ENCODE measurements at regions not wholly inside any gene's neighbourhood (a gene's known extent, or its start where the extent isn't known, plus 50 kb on each side); places are given as distances from the start of the nearest gene placed in this dataset.
"Not testable (repeated sequence)": the region's sequence is repeated elsewhere in the genome, so short reads cannot be mapped to it uniquely, and the experiment has no call there.

- DNase-seq: not testable (repeated sequence)
These were observed 50.4 kb upstream of the B3GAT2 start for GRCh38 chr6:71007298-71007697.

GRCh38 chr6:71011871-71012371 is 55.1 kb upstream of the B3GAT2 start:
- DNase-seq: no peak

- DNase-seq: peak; percentile 46
These were observed 56.1 kb upstream of the B3GAT2 start for GRCh38 chr6:71012866-71013469.

- no peak for DNase-seq
These were observed 58.5 kb upstream of the B3GAT2 start for GRCh38 chr6:71015392-71015791.

GRCh38 chr6:71028236-71028876 is 71.5 kb upstream of the B3GAT2 start:
- DNase-seq: no peak

- DNase-seq: no peak
These were observed 72.0 kb upstream of the B3GAT2 start for GRCh38 chr6:71028877-71029252.

GRCh38 chr6:71029555-71029954 is 72.7 kb upstream of the B3GAT2 start:
- no peak for DNase-seq

GRCh38 chr6:71031912-71032311 is 75.1 kb upstream of the B3GAT2 start:
- DNase-seq: no peak

- DNase-seq: no peak
These were observed 76.3 kb upstream of the B3GAT2 start for GRCh38 chr6:71033171-71033570.

GRCh38 chr6:71033890-71034289 is 77.0 kb upstream of the B3GAT2 start:
- DNase-seq: no peak

GRCh38 chr6:71034563-71035345 is 77.9 kb upstream of the B3GAT2 start:
- no peak for DNase-seq

- DNase-seq: no peak
These were observed 79.0 kb upstream of the B3GAT2 start for GRCh38 chr6:71035871-71036270.

- no peak for DNase-seq
These were observed 82.0 kb upstream of the B3GAT2 start for GRCh38 chr6:71038711-71039344.

- no peak for DNase-seq
These were observed 83.2 kb upstream of the B3GAT2 start for GRCh38 chr6:71040043-71040442.

- no peak for DNase-seq
These were observed 84.0 kb upstream of the B3GAT2 start for GRCh38 chr6:71040841-71041240.

- no peak for DNase-seq
These were observed 87.0 kb upstream of the B3GAT2 start for GRCh38 chr6:71043902-71044301.

GRCh38 chr6:71044753-71045152 is 87.9 kb upstream of the B3GAT2 start:
- no peak for DNase-seq

GRCh38 chr6:71045296-71045695 is 88.4 kb upstream of the B3GAT2 start:
- DNase-seq: no peak

GRCh38 chr6:71047417-71047816 is 90.6 kb upstream of the B3GAT2 start:
- DNase-seq: no peak

GRCh38 chr6:71048320-71049164 is 91.7 kb upstream of the B3GAT2 start:
- no peak for DNase-seq

GRCh38 chr6:71049198-71049770 is 92.4 kb upstream of the B3GAT2 start:
- no peak for DNase-seq

GRCh38 chr6:71053475-71053874 is 96.6 kb upstream of the B3GAT2 start:
- no peak for DNase-seq
